ENCODE measurements at regions not wholly inside any gene's neighbourhood (a gene's known extent, or its start where the extent isn't known, plus 50 kb on each side); places are given as distances from the start of the nearest gene placed in this dataset.

- FAIRE-seq (no peak), DNase-seq (ENCODE audit: low read depth in 1 of 2, low spot score in 1 of 2) (no peak), ATAC-seq (no peak)
- Histone ChIP-seq H3K4me1 (no peaks in the 10 kb centered on the region), H3K4me3 (no peak overlapping the region), H3K27ac (no peak overlapping the region), H3K9me3 (no peaks in the 10 kb centered on the region), H3K4me2 (no peak overlapping the region)
- POLR2A ChIA-PET: no interaction called here
- CTCF ChIA-PET: interaction anchor here (0.5 to 2.5 kb wide), 4 partner anchors 9 to 1398 kb away, joined by 3 to 13 read pairs (median 3); no protein-coding TSS in a partner anchor
- TF ChIP-seq NFE2L2 (conservative IDR thresholded peaks at IDR 0.05; ENCODE audit: low read length): no peak
Observed at GRCh38 chr2:204277226-204277625, 268.0 kb upstream of the PARD3B start.

- DNase-seq (ENCODE audit: low read depth in 1 of 2, low spot score in 1 of 2): no peak
- H3K27ac ChIP-seq: no peak overlapping the region
- ChIA-PET CTCF (interaction anchor here (0.8 kb wide), 1 partner anchor 19 kb away, joined by 3 read pairs; no protein-coding TSS in a partner anchor), POLR2A (no interaction called here)
- no peak overlapping the region for H3K4me2 ChIP-seq
- H3K4me1 ChIP-seq: no peaks in the 10 kb centered on the region
- 0% methylated on average over 1 of the region's 1 CpG for WGBS (ENCODE audit: missing lambda C conversion rate)
- H3K4me3 ChIP-seq: no peak overlapping the region
- ATAC-seq: no peak
- TF ChIP-seq EHF (CRISPR knock-in tag; IDR thresholded peaks at IDR 0.05): no peak
- TF ChIP-seq EHMT2 (IDR thresholded peaks at IDR 0.05; ENCODE audit: low read depth): no peak
- TF ChIP-seq RFX5 (IDR thresholded peaks at IDR 0.05): no peak
- no peak for TF ChIP-seq GATA3 (IDR thresholded peaks at IDR 0.05; ENCODE audit: borderline replicate concordance)
- no peak for TF ChIP-seq FOSL2 (IDR thresholded peaks at IDR 0.05)
- TF ChIP-seq FOSL2 (CRISPR knock-in tag; IDR thresholded peaks at IDR 0.05): no peak
- TF ChIP-seq RAD21 (conservative IDR thresholded peaks at IDR 0.05 in 1 of 2, IDR thresholded peaks at IDR 0.05 in 1 of 2): no peak
- no peak for TF ChIP-seq HOXB13 (CRISPR knock-in tag; IDR thresholded peaks at IDR 0.05; ENCODE audit: low read depth)
- no peak for TF ChIP-seq REST (IDR thresholded peaks at IDR 0.05)
- no peak for TF ChIP-seq BCL3 (IDR thresholded peaks at IDR 0.05)
- no peak for TF ChIP-seq KDM1A (IDR thresholded peaks at IDR 0.05; ENCODE audit: low read depth)
- no peak for TF ChIP-seq HDAC2 (IDR thresholded peaks at IDR 0.05)
- no peak for TF ChIP-seq MYC (IDR thresholded peaks at IDR 0.05; ENCODE audit: borderline replicate concordance, low read length)
- TF ChIP-seq EP300 (IDR thresholded peaks at IDR 0.05): no peak
- no peak for TF ChIP-seq JUN (IDR thresholded peaks at IDR 0.05)
- no peak for TF ChIP-seq PHF8 (IDR thresholded peaks at IDR 0.05; ENCODE audit: borderline replicate concordance, low read depth)
- no peak for TF ChIP-seq HMGXB4 (CRISPR knock-in tag; IDR thresholded peaks at IDR 0.05; ENCODE audit: borderline replicate concordance)
- no peak for TF ChIP-seq PBX3 (IDR thresholded peaks at IDR 0.05)
- no peak for TF ChIP-seq E2F6 (IDR thresholded peaks at IDR 0.05; ENCODE audit: borderline replicate concordance, low read depth)
- no peak for TF ChIP-seq ZNF302 (CRISPR knock-in tag; IDR thresholded peaks at IDR 0.05)
- no peak for FAIRE-seq
- no peaks in the 10 kb centered on the region for H3K9me3 ChIP-seq
Observed at GRCh38 chr2:204278454-204278853, 266.8 kb upstream of the PARD3B start.
